ENCODE measurements at regions not wholly inside any gene's neighbourhood (a gene's known extent, or its start where the extent isn't known, plus 50 kb on each side); places are given as distances from the start of the nearest gene placed in this dataset.

- no peak overlapping the region for H3K27ac ChIP-seq (ENCODE audit: low read length)
- no peaks in the 10 kb centered on the region for H3K9me3 ChIP-seq (ENCODE audit: low read length)
- no peaks in the 10 kb centered on the region for H3K9me2 ChIP-seq (ENCODE audit: insufficient read depth, low read length)
- no peaks in the 10 kb centered on the region for H3K36me3 ChIP-seq (ENCODE audit: insufficient read depth, low read length)
- H3K27me3 ChIP-seq (ENCODE audit: insufficient read depth, low read depth, low read length), result no peaks in the 10 kb centered on the region
- H3K9ac ChIP-seq (ENCODE audit: low read length), result no peak overlapping the region
- no peak overlapping the region for H3K4me2 ChIP-seq (ENCODE audit: low read length)
- no peaks in the 10 kb centered on the region for H3F3A ChIP-seq (ENCODE audit: insufficient read depth, low read length, poor library complexity, severe bottlenecking)
- TF ChIP-seq TAF1 (IDR thresholded peaks at IDR 0.05; ENCODE audit: low read depth), result no peak
- TF ChIP-seq, protein P1, sequence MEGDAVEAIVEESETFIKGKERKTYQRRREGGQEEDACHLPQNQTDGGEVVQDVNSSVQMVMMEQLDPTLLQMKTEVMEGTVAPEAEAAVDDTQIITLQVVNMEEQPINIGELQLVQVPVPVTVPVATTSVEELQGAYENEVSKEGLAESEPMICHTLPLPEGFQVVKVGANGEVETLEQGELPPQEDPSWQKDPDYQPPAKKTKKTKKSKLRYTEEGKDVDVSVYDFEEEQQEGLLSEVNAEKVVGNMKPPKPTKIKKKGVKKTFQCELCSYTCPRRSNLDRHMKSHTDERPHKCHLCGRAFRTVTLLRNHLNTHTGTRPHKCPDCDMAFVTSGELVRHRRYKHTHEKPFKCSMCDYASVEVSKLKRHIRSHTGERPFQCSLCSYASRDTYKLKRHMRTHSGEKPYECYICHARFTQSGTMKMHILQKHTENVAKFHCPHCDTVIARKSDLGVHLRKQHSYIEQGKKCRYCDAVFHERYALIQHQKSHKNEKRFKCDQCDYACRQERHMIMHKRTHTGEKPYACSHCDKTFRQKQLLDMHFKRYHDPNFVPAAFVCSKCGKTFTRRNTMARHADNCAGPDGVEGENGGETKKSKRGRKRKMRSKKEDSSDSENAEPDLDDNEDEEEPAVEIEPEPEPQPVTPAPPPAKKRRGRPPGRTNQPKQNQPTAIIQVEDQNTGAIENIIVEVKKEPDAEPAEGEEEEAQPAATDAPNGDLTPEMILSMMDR (IDR thresholded peaks at IDR 0.05; ENCODE audit: poor library complexity, severe bottlenecking), result no peak
- TF ChIP-seq EP300 (conservative IDR thresholded peaks at IDR 0.05; ENCODE audit: poor library complexity, severe bottlenecking), result no peak
- TF ChIP-seq POLR2AphosphoS5 (IDR thresholded peaks at IDR 0.05), result no peak
- no peak for TF ChIP-seq EZH2 (IDR thresholded peaks at IDR 0.05; ENCODE audit: borderline replicate concordance, insufficient read depth, low read length, poor library complexity, severe bottlenecking)
- TF ChIP-seq MXI1 (conservative IDR thresholded peaks at IDR 0.05; ENCODE audit: poor library complexity, severe bottlenecking), result no peak
- no peak for TF ChIP-seq SMC3 (conservative IDR thresholded peaks at IDR 0.05; ENCODE audit: poor library complexity)
- no peak for TF ChIP-seq RAD21 (conservative IDR thresholded peaks at IDR 0.05)
- TF ChIP-seq, protein P2, sequence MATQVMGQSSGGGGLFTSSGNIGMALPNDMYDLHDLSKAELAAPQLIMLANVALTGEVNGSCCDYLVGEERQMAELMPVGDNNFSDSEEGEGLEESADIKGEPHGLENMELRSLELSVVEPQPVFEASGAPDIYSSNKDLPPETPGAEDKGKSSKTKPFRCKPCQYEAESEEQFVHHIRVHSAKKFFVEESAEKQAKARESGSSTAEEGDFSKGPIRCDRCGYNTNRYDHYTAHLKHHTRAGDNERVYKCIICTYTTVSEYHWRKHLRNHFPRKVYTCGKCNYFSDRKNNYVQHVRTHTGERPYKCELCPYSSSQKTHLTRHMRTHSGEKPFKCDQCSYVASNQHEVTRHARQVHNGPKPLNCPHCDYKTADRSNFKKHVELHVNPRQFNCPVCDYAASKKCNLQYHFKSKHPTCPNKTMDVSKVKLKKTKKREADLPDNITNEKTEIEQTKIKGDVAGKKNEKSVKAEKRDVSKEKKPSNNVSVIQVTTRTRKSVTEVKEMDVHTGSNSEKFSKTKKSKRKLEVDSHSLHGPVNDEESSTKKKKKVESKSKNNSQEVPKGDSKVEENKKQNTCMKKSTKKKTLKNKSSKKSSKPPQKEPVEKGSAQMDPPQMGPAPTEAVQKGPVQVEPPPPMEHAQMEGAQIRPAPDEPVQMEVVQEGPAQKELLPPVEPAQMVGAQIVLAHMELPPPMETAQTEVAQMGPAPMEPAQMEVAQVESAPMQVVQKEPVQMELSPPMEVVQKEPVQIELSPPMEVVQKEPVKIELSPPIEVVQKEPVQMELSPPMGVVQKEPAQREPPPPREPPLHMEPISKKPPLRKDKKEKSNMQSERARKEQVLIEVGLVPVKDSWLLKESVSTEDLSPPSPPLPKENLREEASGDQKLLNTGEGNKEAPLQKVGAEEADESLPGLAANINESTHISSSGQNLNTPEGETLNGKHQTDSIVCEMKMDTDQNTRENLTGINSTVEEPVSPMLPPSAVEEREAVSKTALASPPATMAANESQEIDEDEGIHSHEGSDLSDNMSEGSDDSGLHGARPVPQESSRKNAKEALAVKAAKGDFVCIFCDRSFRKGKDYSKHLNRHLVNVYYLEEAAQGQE (IDR thresholded peaks at IDR 0.05; ENCODE audit: borderline replicate concordance), result no peak
- no peak overlapping the region for H3K4me3 ChIP-seq (ENCODE audit: low read length)
- no peak overlapping the region for H2AFZ ChIP-seq (ENCODE audit: low read depth, low read length)
- H4K20me1 ChIP-seq (ENCODE audit: insufficient read depth), result no peaks in the 10 kb centered on the region
- H3K79me2 ChIP-seq (replicated peaks; ENCODE audit: insufficient read depth, low read length), result no peaks in the 10 kb centered on the region
These were observed 265.9 kb downstream of the EFHB start for GRCh38 chr3:19668163-19668562.

- H3K9ac ChIP-seq (ENCODE audit: low read length), result no peak overlapping the region
- no peak overlapping the region for H3K4me2 ChIP-seq (ENCODE audit: low read length)
- H3K27ac ChIP-seq (ENCODE audit: low read length), result no peak overlapping the region
- H3K27me3 ChIP-seq (ENCODE audit: insufficient read depth, low read depth, low read length), result no peaks in the 10 kb centered on the region
- no peaks in the 10 kb centered on the region for H3K36me3 ChIP-seq (ENCODE audit: insufficient read depth, low read length)
- no peak overlapping the region for H3K4me3 ChIP-seq (ENCODE audit: low read length)
- TF ChIP-seq TAF1 (IDR thresholded peaks at IDR 0.05; ENCODE audit: low read depth) (no peak), SMC3 (conservative IDR thresholded peaks at IDR 0.05; ENCODE audit: poor library complexity) (no peak), EZH2 (IDR thresholded peaks at IDR 0.05; ENCODE audit: borderline replicate concordance, insufficient read depth, low read length, poor library complexity, severe bottlenecking) (no peak), EP300 (conservative IDR thresholded peaks at IDR 0.05; ENCODE audit: poor library complexity, severe bottlenecking) (no peak), MXI1 (conservative IDR thresholded peaks at IDR 0.05; ENCODE audit: poor library complexity, severe bottlenecking) (no peak), POLR2AphosphoS5 (IDR thresholded peaks at IDR 0.05) (no peak), RAD21 (conservative IDR thresholded peaks at IDR 0.05) (no peak)
- TF ChIP-seq, protein P2 (IDR thresholded peaks at IDR 0.05; ENCODE audit: borderline replicate concordance), result no peak
- TF ChIP-seq, protein P1 (IDR thresholded peaks at IDR 0.05; ENCODE audit: poor library complexity, severe bottlenecking), result no peak
- H3K9me3 ChIP-seq (ENCODE audit: low read length), result no peaks in the 10 kb centered on the region
- H3K9me2 ChIP-seq (ENCODE audit: insufficient read depth, low read length), result no peaks in the 10 kb centered on the region
- H3F3A ChIP-seq (ENCODE audit: insufficient read depth, low read length, poor library complexity, severe bottlenecking), result no peaks in the 10 kb centered on the region
- no peak overlapping the region for H2AFZ ChIP-seq (ENCODE audit: low read depth, low read length)
- H3K79me2 ChIP-seq (replicated peaks; ENCODE audit: insufficient read depth, low read length), result no peaks in the 10 kb centered on the region
- H4K20me1 ChIP-seq (ENCODE audit: insufficient read depth), result no peaks in the 10 kb centered on the region
These were observed 271.5 kb downstream of the EFHB start for GRCh38 chr3:19662486-19662885.
